K562 (cell line): ENCODE measurements at regions not wholly inside any gene's neighbourhood (a gene's known extent, or its start where the extent isn't known, plus 50 kb on each side); places are given as distances from the start of the nearest gene placed in this dataset.

ENCODE experiments used
- ATAC-seq: fragments of 200-7000 bp; cut with Tn5 transposase; 3 replicates; pipeline ENCODE4 v1.9.1; 2020; ENCODE audit warnings: moderate library complexity
- BruUV-seq: library from RNA; stranded (reverse); fragments of 400-500 nt; replicated peaks from 2 replicates; lab custom pipeline; 2021; lab: Mats Ljungman, UMichigan
- CTCF ChIA-PET: fragments of 300-600 bp; formaldehyde crosslinking; extraction: SDS; loops from one replicate; lab custom pipeline; 2021; ENCODE audit warnings: low intra/inter-chr PET ratio; lab: Yijun Ruan, JAX
- POLR2A ChIA-PET: fragments of 300-600, 350-650 bp; sonication (Branson Sonifier 250); formaldehyde crosslinking; extraction: SDS; loops from one replicate; lab custom pipeline; 2021; ENCODE audit warnings: antibody characterized with exemption, inconsistent platforms; lab: Yijun Ruan, JAX
- DNase-seq, 4 experiments: peaks; one replicate each; pipeline versions ENCODE4 v3.0.0 to v3.0.0-alpha.2; 2011 to 2018; ENCODE audit warnings: low spot score in 3 of 4, mixed read lengths in 3 of 4; ENCODE audit errors: extremely low read depth in 1 of 4
- FAIRE-seq: peaks from 2 replicates; lab custom pipeline; 2011; peaks lifted over from hg19 to GRCh38; lab: Jason Lieb, UNC
- H2AFZ ChIP-seq: 2 replicates; pipeline ENCODE4 v1.6.0; 2011; ENCODE audit warnings: low read depth, low read length, control low read depth, inconsistent platforms
- H3K27ac ChIP-seq: fragments of 200-600 bp; 3 replicates; pipeline ENCODE4 v1.8.0; 2011; ENCODE audit warnings: low read depth, mild to moderate bottlenecking, control low read depth, inconsistent platforms, low read length, moderate library complexity, mixed read lengths; ENCODE audit errors: extremely low read depth
- H3K27me3 ChIP-seq, 2 experiments: fragments of 300-600 bp in 1 of 2; 2 replicates in 1 of 2; 3 replicates in 1 of 2; pipeline versions ENCODE4 v1.6.0 to v1.8.0; 2011; ENCODE audit warnings: inconsistent platforms in 2 of 2, low read length in 2 of 2, mild to moderate bottlenecking in 1 of 2, mixed read lengths in 1 of 2, moderate library complexity in 1 of 2; ENCODE audit not compliant: control insufficient read depth in 2 of 2, insufficient read depth in 2 of 2
- H3K36me3 ChIP-seq: fragments of 300-600 bp; 3 replicates; pipeline ENCODE4 v1.8.0; 2011; ENCODE audit warnings: mild to moderate bottlenecking, low read length, inconsistent platforms; ENCODE audit not compliant: control insufficient read depth, insufficient read depth
- H3K4me1 ChIP-seq, 2 experiments: fragments of 200-600 bp in 1 of 2; replicated peaks in 1 of 2; 2 replicates in 1 of 2; 3 replicates in 1 of 2; pipeline versions ENCODE4 v1.5.1 to v1.8.0; 2011; ENCODE audit warnings: inconsistent platforms in 2 of 2, low read length in 2 of 2, mild to moderate bottlenecking in 1 of 2, mixed read lengths in 1 of 2, moderate library complexity in 1 of 2; ENCODE audit not compliant: control insufficient read depth in 2 of 2, insufficient read depth in 2 of 2
- H3K4me2 ChIP-seq: 2 replicates; pipeline ENCODE4 v1.6.1; 2011; ENCODE audit warnings: low read length, control low read depth, inconsistent platforms, mixed read lengths; ENCODE audit not compliant: insufficient read depth
- H3K4me3 ChIP-seq: fragments of 200-600 bp; sonication (generic), shearing (Covaris generic); 2 replicates; pipeline ENCODE4 v1.5.1; 2016; ENCODE audit warnings: control low read depth, inconsistent platforms
- H3K79me2 ChIP-seq: fragments of 200-600 bp; 3 replicates; pipeline ENCODE4 v1.8.0; 2011; ENCODE audit warnings: low read length, inconsistent platforms; ENCODE audit not compliant: control insufficient read depth, insufficient read depth
- H3K9ac ChIP-seq, 2 experiments: 2 replicates each; pipeline versions ENCODE4 v1.6.0 to v1.6.1; 2011; ENCODE audit warnings: low read depth in 2 of 2, low read length in 2 of 2, control low read depth in 1 of 2, inconsistent platforms in 1 of 2, mild to moderate bottlenecking in 1 of 2, mixed read lengths in 1 of 2; ENCODE audit not compliant: insufficient read depth in 1 of 2
- H3K9me1 ChIP-seq: one replicate; pipeline ENCODE4 v1.6.0; 2011; ENCODE audit warnings: inconsistent platforms, mild to moderate bottlenecking, low read length, moderate library complexity; ENCODE audit not compliant: control insufficient read depth, insufficient read depth
- H3K9me3 ChIP-seq: replicated peaks from 2 replicates; pipeline ENCODE4 v1.5.1; 2011; ENCODE audit warnings: low read depth, low read length, inconsistent platforms; ENCODE audit not compliant: control insufficient read depth, insufficient read depth
- H4K20me1 ChIP-seq: replicated peaks from 2 replicates; pipeline ENCODE4 v1.6.1; 2011; ENCODE audit warnings: low read length, inconsistent platforms, mixed read lengths; ENCODE audit not compliant: control insufficient read depth, insufficient read depth
- DDX20 ChIP-seq: fragments of 450-650 bp; IDR thresholded peaks from 2 replicates; pipeline ENCODE4 v1.6.1; 2016; ENCODE audit warnings: missing genetic modification characterization, low read depth, mild to moderate bottlenecking, missing compliant biosample characterization, moderate library complexity
- E2F5 ChIP-seq: sonication (generic); formaldehyde crosslinking; IDR thresholded peaks from 2 replicates; pipeline ENCODE4 v1.8.0; 2022; ENCODE audit warnings: mild to moderate bottlenecking, missing genetic modification reagents
- ETV5 ChIP-seq: sonication (generic); formaldehyde crosslinking; IDR thresholded peaks from 2 replicates; pipeline ENCODE4 v1.4.0; 2020; ENCODE audit warnings: low read depth, mild to moderate bottlenecking, missing genetic modification reagents
- TAF9B ChIP-seq: fragments of 450-650 bp; IDR thresholded peaks from 2 replicates; pipeline ENCODE4 v1.6.1; 2018; ENCODE audit warnings: mild to moderate bottlenecking; ENCODE audit not compliant: partially characterized antibody
- WHSC1 ChIP-seq: IDR thresholded peaks from one replicate; pipeline ENCODE4 v1.6.1; 2012; ENCODE audit warnings: low read length, control low read depth, inconsistent platforms
- ZNF174 ChIP-seq: fragments of 250-450 bp; sonication (Bioruptor Pico); IDR thresholded peaks from 2 replicates; pipeline ENCODE4 v1.4.0; 2020; ENCODE audit warnings: mild to moderate bottlenecking
- ZNF512 ChIP-seq: IDR thresholded peaks from 2 replicates; pipeline ENCODE4 v1.6.1; 2016; ENCODE audit warnings: missing genetic modification characterization, missing compliant biosample characterization
- whole genome bisulfite sequencing: fragments of 100-300 bp; shearing (Covaris generic); methylation state at CpG from one replicate; pipeline ENCODE4 v1.1.6; 2016; ENCODE audit warnings: low coverage, mixed read lengths; ENCODE audit not compliant: insufficient coverage; ENCODE audit errors: missing lambda C conversion rate; 5-methylcytosine and 5-hydroxymethylcytosine counted together
- in situ Hi-C: fragments of 300-500 bp; cut with MboI; formaldehyde crosslinking; loops from 4 replicates; pipeline ENCODE4 v1.15.0; 2018; ENCODE audit warnings: inconsistent platforms, mixed read lengths
- intact Hi-C: fragments of 100-400 bp; cut with micrococcal nuclease; formaldehyde crosslinking; loops from 2 replicates; pipeline ENCODE4 v1.14.2; 2022

- no peaks in the 10 kb centered on the region for H3K36me3 ChIP-seq
Observed at GRCh38 chr7:46625032-46625431, 704.0 kb upstream of the IGFBP3 start.

More at GRCh38 chr7:46625032-46625431, 704.0 kb upstream of the IGFBP3 start:
- DNase-seq (no peak), FAIRE-seq (no peak), ATAC-seq (no peak)
- H3K4me3 ChIP-seq = no peak overlapping the region
- in situ Hi-C loops = no loop called here
- 0% methylated on average over 2 of the region's 2 CpGs for WGBS
- H2AFZ ChIP-seq = no peak overlapping the region
- TF ChIP-seq TAF9B = no peak
- TF ChIP-seq E2F5 (CRISPR knock-in tag) = no peak
- TF ChIP-seq ZNF174 = no peak
- TF ChIP-seq ZNF512 (tag) = no peak
- no peak for TF ChIP-seq DDX20 (tag)
- no peak for TF ChIP-seq WHSC1
- TF ChIP-seq ETV5 (CRISPR knock-in tag) = no peak
- no peaks in the 10 kb centered on the region for H3K79me2 ChIP-seq
- H3K9ac ChIP-seq = no peak overlapping the region
- no peaks in the 10 kb centered on the region for H3K27me3 ChIP-seq
- H4K20me1 ChIP-seq = no peaks in the 10 kb centered on the region
- ChIA-PET CTCF (no interaction called here), POLR2A (no interaction called here)
- H3K4me1 ChIP-seq = no peaks in the 10 kb centered on the region
- 0 out of 2 replicates have a peak, but pooled peaks cover 4% of the 10 kb centered on the region for H3K9me3 ChIP-seq
- BruUV-seq = no TSS peak
- no peaks in the 10 kb centered on the region for H3K9me1 ChIP-seq
- H3K27ac ChIP-seq = no peak overlapping the region
- H3K4me2 ChIP-seq = no peak overlapping the region
- intact Hi-C loops = no loop called here
